Epithelial cell of proximal tubule (primary cell): ENCODE measurements at regions not wholly inside any gene's neighbourhood (a gene's known extent, or its start where the extent isn't known, plus 50 kb on each side); places are given as distances from the start of the nearest gene placed in this dataset.
A peak's percentile ranks its signal among the peaks of the same experiment; 100 is the strongest.

Source experiments
- DNase-seq: peaks from one replicate; pipeline ENCODE4 v3.0.0-alpha.2; 2011; ENCODE audit warnings: low read depth
- H3K4me3 ChIP-seq: 2 replicates; pipeline ENCODE4 v1.5.1; 2011; ENCODE audit warnings: low read depth, mild to moderate bottlenecking, low read length
- TF ChIP-seq, protein P1 (sequence below): conservative IDR thresholded peaks from 2 replicates; pipeline ENCODE4 v1.5.1; 2012; ENCODE audit warnings: low read depth, mild to moderate bottlenecking, low read length

DNA sequence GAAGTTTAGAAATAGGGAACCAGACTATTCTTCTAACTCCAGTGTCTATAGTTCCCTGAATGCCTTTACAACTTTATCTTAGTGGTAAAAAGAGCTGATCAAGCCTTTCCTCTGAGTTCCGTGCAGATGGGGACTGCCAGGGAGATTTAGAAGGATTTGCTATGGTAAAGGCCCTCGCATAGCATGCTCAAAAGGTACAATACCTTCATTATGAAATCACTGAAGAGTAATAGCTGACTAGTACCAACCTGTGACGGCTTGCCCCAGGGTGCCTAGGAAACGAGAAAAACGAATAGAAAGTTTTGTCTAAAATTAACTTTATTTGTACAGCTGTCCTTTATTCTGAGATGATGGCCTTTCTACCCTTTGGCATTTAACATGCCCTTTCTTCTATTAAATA lies 150.1 kb upstream of the ARHGAP42 start:
- TF ChIP-seq, protein P1, sequence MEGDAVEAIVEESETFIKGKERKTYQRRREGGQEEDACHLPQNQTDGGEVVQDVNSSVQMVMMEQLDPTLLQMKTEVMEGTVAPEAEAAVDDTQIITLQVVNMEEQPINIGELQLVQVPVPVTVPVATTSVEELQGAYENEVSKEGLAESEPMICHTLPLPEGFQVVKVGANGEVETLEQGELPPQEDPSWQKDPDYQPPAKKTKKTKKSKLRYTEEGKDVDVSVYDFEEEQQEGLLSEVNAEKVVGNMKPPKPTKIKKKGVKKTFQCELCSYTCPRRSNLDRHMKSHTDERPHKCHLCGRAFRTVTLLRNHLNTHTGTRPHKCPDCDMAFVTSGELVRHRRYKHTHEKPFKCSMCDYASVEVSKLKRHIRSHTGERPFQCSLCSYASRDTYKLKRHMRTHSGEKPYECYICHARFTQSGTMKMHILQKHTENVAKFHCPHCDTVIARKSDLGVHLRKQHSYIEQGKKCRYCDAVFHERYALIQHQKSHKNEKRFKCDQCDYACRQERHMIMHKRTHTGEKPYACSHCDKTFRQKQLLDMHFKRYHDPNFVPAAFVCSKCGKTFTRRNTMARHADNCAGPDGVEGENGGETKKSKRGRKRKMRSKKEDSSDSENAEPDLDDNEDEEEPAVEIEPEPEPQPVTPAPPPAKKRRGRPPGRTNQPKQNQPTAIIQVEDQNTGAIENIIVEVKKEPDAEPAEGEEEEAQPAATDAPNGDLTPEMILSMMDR = no peak
- no peak overlapping the region for H3K4me3 ChIP-seq
- no peak for DNase-seq

DNA sequence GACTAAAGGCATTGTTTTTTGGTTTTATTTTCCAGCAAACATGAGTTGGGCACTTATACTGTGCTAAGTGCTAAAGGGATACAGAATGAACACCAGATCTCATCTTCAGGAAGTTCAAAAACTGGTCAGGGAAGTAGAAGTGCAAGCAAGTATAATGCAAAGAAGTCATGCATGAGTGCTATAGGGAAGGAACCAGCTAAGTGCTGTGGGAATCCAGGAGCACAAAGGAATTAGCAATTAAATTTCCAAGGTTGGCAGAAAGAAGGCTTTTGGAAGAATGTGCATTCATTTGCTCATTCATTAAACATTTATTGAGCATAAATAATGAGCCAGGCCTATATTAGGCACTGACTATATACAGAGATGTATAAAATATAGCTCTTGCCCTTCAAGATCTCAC lies 143.7 kb upstream of the ARHGAP42 start:
- no peak overlapping the region for H3K4me3 ChIP-seq
- DNase-seq = no peak
- TF ChIP-seq, protein P1 = no peak

DNA sequence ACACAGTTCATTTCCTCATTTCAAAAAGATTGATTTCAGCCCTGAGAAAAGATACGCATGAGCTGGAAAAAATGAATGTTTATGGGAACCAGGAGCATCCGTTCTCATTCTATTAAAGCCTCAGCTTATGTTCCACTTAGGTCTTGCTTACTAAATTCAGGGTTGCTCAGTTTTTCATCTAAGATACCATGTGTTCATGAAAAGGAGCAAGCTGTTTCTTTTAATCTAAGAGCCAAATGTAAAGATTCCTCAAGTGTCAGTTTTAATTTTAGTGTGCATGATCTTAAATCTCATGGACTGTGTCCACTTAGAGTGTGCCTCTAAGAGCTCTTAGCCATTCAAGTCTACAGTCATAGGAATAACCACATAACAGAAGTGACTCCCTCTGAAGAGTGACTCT lies 141.5 kb upstream of the ARHGAP42 start:
- TF ChIP-seq, protein P1 = no peak
- no peak for DNase-seq

DNA sequence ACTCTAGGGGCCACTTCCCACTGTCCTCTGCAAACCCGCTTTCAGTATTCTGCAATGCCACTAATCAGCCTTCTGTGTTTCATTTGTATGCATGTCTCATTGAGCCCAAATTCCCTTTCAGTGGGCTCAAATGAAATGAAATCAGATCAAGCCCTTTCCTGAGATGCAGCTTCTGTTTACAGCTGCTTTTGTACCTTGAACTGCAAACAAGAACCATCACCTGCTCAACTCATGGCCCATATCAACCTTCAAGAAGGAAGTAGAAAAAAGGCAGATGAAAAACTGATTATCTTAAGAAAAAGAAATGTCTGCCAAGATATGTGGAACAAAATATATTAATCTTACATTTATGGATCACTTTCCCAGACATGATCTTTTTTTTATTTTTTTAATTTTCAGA lies 141.1 kb upstream of the ARHGAP42 start:
- no peak for DNase-seq
- H3K4me3 ChIP-seq = no peak overlapping the region
- TF ChIP-seq, protein P1 = no peak

More for the DNA sequence above, 141.5 kb upstream of the ARHGAP42 start:
- no peak overlapping the region for H3K4me3 ChIP-seq

DNA sequence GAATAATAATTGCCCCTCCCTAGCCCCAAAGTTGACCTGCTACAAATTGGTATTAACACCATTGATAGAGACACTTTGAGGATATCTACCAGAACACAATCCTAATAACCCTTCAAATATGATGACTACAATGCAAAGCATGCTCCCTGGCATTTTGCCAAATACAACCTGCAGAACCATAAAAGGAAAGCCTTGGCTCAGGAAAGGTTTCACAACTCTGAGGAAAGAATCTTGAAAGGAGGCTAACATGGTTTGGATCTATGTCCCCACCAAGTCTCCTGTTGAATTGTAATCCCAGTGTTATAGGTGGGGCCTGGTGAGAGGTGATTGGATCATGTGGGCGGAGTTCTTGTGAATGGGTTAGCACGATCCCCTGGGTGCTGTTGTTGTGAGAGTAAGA lies 140.4 kb upstream of the ARHGAP42 start:
- TF ChIP-seq, protein P1 = no peak
- DNase-seq = peak; percentile 76

DNA sequence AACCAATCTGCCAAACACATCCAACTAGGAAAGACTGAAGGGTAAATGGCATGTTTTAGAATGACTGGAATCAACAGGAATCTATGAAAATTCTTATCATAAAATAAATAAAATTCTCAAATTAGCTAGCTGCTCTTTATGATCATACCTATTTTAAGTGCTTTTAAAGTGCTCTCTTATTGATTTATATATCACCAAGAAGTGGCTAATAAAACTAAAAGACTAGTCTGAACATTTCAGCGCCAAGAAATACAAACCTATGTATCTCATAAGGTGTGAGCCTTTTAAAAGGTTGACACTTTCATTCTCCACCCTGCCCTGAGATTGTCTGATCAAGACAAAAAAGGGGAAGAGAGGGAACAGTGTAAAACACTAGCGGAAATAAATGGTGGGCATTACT lies 136.8 kb upstream of the ARHGAP42 start:
- H3K4me3 ChIP-seq = no peak overlapping the region
- DNase-seq = no peak
- TF ChIP-seq, protein P1 = no peak

More for the DNA sequence above, 140.4 kb upstream of the ARHGAP42 start:
- H3K4me3 ChIP-seq = no peak overlapping the region

DNA sequence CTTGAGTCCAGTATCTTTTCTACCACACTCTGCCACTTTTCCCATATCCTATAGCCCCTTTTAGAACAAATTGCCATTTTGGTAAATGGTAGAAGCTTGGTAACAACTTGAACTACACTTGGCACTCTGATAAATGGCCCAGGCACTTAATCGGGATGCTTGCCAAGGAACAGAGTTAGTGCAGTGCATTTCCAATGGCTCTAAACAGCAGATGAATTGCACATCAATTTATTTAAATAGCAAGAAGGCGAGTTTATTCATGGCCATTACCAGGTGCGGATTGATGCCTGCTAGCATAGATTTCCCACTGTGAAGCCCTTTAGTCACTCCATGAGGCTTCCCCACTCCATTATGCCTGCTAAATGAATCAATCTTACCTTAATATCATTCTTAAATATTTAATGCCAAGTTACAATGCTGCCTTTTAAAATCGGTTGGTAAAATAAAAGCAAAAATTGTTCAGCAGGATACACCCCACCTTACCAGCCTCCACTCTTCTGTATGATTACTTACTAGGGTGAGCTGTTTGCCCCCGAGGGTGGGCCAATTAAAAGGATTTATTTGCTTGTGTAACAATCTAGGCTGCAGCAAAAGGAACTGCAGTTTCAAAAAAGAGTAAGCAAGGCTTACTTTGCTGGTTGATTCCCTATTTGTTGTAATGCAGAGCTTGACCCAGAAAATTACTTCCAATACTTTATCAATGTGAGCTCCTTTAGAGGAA lies 136.0 kb upstream of the ARHGAP42 start:
- no peak for DNase-seq
- H3K4me3 ChIP-seq = no peak overlapping the region
- TF ChIP-seq, protein P1 = no peak
